Activated CD8-positive, alpha-beta memory T cell treated with anti-CD3 and anti-CD28 coated beads for 48 hours (primary cell): ENCODE measurements at regions not wholly inside any gene's neighbourhood (a gene's known extent, or its start where the extent isn't known, plus 50 kb on each side); places are given as distances from the start of the nearest gene placed in this dataset.
"Not testable (repeated sequence)": the region's sequence is repeated elsewhere in the genome, so short reads cannot be mapped to it uniquely, and the experiment has no call there.

Source experiments
- DNase-seq, 3 experiments: peaks; one replicate each; pipeline ENCODE4 v3.0.0-alpha.2; 2020; ENCODE audit warnings: low read depth in 2 of 3, low spot score in 2 of 3

DNA sequence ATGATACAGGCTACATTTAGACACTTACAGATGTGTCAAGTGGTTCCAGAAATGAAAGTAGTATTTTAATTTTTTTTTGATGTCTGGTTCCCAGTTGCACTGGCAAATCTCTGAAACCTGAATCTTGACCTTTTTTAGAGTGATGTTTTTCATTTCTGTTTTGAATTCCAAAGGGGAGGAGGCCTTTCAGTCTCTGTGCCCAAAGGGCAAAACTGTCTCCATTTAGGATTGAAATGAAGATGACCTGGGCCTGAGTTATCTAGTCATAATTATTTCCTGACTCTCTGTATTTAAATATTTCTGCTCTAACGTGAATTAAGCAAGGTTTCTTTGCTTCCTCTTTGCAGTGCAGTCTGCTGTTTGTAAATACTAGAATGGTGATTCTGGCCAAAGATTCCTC lies 252.9 kb upstream of the ZFP64 start:
- no peak for DNase-seq

DNA sequence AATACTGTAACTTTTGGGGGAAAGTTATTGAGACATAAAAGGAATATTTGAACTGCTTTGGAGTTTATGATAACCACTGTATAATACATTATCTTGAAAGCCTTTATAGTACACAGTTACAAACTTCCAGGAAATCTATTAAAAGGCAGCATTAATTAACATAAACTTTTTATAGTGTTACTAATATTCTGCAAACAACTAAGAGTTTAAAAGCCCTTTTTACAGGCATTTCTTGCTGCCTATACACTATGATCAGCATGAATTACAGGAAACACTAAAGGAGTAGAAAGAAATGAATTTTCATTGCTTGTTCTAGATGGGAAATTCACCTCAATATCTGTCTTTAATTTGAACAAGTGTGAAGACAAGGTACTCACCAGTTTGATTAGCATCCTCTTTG lies 252.3 kb upstream of the ZFP64 start:
- no peak for DNase-seq

DNA sequence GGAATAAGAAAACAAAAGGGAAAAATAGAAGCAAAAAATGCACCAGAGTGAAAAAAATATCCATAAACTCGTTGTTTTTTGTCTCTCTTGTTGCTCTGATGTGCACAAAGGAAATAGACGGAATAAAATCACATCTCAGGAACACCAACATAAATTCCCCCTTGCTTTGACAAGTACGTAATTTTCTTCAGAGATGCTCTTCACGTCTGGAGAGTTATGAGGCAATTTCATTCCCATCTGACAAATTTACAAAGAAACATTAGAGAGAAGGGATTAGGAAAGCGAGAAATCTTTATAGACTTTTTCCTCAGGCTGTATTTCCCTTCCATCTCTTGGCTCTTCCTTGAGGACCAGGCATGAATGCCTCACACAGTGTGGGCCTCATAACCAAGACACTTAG lies 250.1 kb upstream of the ZFP64 start:
- DNase-seq = no peak

DNA sequence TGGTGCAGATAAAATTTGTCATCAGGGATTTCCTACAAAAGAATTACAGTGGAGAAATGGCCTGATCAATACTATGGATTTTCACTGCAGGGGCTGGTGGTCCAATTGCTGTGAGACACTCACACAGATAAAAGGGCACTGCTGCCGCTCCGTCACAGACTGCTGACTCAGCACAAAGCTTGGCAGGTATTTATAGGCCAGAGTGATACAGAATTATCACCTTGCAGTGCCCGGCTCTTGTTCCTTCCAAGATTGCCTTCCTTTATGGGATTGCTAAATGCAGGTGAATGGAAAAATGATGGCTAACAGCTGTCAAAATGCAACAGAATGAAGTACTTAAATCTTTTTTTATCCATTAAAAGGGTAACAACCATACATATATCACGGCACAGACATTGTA lies 247.8 kb upstream of the ZFP64 start:
- no peak for DNase-seq

DNA sequence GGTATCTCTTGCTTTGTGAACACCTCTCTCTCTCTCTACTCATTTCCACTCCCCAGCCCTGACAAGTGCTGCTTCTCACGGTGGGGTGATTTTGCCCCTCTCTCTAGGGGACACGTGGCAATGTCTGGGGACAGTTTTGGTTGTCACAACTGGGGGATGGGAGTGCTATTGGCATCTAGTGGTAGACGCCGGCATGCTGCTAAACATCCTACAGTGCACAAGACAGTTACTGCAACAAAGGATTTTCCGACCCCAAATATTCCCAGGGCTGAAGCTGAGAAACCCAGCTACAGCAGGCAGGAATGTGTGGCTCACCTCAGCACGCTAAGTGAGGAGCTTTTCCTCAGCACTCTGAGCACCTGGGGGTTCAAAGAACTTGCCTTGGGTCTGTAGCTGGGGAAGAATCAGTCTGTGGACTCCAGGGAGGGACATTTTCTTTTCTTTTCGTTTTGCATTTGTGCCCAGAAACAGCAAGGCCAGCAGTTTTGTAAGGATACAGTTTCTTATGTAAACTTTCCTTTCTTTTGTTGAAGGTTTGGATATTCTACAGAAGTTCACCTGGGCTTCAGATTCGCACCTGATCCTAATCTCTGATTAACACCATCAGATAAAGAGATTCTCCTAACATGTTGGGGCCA lies 246.9 kb upstream of the ZFP64 start:
- no peak for DNase-seq

DNA sequence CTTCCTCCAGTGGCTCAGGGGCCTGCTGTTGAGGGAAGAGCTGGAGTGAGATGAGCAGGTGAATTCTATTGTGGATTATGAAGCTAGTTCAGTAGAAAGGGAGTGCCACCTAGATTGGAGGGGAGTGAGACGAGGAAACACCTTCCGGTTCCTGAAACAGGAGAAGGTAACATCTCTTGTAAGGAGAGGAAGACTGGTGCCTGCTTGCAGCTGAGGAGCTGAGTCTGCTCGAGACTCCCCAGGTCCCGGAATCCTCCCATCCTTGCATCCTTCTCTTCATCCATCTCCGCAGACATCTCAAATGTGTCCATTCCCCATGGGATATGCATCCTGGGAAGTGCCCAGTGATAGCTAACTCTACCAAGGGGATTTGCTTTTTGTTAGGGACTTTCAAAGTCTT lies 242.9 kb upstream of the ZFP64 start:
- DNase-seq = no peak

DNA sequence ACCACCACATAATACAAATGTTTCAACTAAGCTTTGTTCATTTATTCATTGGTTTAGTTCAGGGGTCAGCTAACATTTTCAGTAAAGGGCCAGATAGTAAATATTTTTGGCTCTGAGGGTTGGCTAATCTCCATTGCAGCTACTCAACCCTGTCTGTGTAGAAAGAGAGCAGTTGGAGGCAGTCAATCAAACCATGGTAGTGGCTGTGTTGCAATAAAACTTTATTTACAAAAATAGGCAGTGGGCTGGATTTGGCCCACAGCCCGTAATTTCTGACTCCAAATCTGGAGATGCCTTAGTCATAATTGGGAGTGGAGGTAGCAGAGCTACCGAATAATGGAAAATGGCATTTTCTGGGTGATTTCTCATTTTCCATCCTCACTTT lies 242.5 kb upstream of the ZFP64 start:
- DNase-seq = no peak

DNA sequence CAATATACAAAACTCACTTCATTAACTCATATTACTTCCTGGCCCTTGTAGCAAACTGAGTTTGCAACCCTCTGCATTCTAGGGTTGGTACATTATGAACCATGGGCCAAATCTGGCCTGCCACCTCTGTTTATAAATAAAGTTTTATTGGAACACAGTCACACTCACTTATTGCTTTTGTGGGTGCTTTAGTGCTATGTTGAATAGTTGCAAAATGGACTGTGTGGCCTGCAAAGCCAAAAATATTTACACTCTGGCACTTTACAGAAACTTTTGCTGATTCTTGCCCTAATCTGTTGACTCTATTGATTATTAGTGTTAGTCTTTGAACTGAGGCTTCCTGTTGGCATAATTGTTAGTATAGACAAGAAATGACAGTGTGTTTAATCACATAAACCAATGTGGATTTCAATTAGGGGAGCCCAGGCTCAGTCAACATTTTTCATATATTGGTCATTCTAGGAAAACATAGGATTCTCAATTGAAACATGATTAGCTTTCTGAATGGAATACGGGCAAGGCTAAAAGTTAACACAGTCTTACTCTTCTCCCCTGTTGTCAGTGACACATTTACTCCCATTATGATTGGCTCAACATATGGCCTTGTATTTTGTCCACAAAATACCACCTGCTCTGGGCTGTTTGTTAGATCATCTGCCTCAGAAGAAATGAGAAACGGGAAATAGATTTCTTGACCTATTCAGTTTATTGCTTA lies 241.9 kb upstream of the ZFP64 start:
- DNase-seq = no peak

DNA sequence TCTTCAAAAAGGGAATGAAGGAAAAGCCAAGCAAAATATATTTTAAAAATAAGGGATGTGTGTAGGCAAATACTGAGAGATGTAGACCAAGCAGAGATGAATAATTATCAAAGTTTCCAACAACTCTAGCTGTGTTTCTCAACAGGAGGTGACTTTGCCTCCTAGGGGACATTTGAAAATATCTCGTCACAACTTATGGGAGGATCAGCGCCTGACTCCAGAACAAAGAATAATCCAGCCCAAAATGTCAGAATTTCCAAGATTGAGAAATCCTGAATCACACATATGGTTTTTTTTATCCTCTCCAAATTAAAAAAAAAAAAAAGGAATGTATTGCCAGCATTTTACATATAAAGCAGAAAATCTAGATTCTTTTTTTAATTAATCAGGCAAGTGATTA lies 241.2 kb upstream of the ZFP64 start:
- DNase-seq = no peak

DNA sequence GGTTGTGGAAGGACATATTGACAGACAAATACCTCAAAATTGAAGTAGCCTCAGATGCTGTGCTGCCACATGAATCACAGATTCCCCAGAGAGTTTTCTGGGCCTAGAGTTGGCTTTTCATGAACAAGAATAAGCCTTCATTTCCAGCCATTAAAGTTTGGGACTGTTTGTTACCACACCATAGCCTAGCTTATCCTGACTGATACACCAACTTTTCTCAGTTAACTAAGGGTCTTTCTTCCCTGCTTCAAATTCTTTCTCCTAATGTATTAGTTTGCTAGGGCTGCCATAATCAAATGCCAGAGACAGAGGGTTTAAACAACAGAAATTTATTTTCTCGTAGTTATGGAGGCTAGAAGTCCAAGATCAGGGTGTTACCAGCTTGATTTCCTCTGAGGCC lies 237.4 kb upstream of the ZFP64 start:
- DNase-seq = no peak

DNA sequence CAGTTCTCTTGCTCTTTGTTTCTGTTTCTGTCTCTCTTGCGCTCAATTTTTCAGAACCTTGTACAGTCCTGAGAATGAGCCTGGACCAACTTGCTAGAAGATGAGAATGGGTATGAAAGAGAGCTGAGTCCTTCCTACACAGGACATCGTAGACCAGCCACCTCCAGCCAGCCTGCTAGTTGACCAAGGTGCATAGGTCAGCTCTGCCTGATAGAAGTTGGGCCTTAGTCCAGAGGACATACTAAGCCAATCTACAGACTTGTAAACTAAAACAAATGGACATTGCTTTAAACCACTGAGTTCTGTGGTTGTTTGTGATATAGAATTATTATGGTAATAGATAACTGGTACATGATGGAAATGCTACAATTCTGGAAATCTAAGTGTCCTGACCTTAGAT lies 236.4 kb upstream of the ZFP64 start:
- DNase-seq = no peak

DNA sequence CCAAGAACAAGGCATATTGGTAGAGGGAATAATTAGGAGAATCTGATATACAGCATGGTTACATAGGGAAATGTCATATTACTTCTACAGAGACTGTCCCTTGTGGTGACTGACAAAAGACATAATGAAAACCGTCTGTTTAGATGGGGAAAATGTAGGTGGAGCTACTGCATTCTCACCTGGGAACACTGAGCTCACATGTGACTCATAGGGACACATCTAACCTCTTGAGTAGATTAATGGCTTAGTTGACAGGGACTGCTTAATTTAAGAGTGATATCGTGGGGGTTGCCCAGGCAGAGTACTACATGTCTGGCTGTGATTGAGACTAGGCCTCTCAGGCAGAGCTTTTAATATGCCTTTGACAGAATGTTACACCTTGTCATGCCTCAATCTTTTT lies 235.3 kb upstream of the ZFP64 start:
- no peak for DNase-seq

DNA sequence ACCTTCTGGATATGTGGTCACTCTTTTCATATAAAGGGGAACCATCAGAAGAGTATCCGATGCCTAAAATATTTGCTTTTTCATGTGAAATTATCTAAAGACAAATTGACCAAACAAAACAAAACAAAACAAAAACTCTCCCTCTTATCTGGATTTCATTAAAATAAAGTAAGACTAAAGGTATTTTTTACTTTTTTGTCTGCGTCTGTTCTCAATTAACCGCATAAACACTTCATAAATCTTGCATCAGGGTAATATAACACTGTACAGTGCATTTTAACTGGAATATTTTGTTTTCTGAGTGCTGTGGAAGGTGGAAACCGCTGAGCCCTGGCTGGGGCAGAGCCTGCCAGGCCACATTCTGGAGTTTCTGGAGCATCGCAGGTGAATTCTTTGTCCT lies 234.1 kb upstream of the ZFP64 start:
- DNase-seq = no peak

DNA sequence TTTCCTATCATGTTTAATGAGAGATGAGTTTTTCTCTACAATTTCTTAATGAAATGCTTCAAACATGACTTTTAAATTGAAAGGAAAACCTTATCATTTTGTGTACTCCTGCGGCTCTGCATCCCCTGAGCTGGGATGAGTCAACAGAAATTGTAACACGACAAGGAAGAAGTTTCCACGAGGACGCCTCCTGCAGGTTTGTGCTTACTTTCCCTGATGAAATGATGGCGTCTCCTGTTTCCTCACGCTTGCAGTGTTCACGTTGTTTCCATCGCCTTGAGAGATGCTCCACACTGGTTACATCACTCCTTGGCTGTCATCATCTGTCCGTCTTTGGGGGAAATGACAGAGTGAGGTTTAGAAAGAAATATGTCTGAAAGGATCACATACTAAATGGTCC lies 233.7 kb upstream of the ZFP64 start:
- DNase-seq = no peak

DNA sequence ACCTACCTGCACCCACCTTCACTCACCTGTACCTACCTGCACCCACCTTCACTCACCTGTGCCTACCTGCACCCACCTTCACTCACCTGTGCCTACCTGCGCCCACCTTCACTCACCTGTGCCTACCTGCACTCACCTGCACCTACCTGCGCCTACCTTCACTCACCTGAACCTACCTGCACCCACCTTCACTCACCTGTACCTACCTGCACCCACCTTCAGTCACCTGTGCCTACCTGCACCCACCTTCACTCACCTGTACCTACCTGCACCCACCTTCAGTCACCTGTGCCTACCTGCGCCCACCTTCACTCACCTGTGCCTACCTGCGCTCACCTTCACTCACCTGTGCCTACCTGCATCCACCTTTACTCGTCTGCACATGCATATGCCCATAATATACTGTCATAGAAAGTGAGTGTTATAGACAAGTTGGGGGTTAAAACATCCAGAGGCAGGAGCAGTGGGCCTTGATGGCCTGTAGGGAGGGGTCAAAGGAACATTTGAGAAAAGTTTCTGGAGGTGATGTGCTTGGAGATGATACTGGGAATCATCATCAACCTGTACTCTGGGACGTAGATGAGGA lies 232.9 kb upstream of the ZFP64 start:
- not testable (repeated sequence) for DNase-seq

DNA sequence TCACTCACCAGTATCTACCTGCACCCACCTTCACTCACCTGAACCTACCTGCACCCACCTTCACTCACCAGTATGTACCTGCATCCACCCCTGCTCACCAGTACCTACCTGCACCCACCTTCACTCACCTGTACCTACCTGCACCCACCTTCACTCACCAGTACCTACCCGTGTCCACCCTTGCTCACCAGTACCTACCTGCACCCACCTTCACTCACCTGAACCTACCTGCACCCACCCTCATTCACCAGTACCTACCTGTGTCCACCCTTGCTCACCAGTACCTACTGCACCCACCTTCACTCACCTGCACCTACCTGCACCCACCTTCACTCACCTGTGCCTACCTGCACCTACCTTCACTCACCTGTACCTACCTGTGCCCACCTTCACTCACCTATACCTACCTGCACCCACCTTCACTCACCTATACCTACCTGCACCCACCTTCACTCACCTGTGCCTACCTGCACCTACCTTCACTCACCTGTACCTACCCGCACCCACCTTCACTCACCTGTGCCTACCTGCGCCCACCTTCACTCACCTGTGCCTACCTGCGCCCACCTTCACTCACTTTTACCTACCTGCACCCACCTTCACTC lies 232.1 kb upstream of the ZFP64 start:
- DNase-seq = not testable (repeated sequence)

DNA sequence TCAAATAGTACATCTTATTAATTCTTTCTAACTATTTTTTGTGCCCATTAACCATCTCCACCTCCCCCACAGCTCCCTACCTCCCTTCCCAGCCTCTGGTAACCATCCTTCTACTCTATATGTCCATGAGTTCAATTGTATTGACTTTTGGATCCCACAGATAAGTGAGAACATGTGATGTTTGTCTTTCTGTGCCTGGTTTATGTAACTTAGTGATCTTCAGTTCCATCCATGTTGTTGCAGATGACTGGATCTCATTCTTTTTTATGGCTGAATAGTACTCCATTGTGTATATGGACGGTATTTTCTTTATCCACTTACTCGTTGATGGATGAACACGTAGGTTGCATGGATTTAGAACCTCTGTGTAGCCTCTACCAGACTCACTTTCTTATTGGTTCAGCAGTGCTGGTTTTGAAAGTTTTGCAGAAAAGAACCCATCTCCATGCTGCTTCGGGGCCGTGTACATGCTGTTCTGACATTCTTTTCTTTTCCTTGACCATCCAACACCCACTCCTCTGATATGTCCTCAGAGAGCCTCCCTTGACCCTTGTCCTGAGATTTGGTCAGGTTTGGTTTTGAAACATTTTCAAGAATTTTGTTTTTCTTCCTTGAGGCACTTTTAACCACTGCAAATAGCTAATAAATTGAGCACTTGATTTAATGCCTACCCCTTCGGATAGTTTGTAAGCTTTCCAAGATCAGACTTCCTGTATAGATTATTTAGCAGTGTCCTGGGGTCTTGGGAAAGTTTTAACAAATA lies 231.2 kb upstream of the ZFP64 start:
- no peak for DNase-seq

DNA sequence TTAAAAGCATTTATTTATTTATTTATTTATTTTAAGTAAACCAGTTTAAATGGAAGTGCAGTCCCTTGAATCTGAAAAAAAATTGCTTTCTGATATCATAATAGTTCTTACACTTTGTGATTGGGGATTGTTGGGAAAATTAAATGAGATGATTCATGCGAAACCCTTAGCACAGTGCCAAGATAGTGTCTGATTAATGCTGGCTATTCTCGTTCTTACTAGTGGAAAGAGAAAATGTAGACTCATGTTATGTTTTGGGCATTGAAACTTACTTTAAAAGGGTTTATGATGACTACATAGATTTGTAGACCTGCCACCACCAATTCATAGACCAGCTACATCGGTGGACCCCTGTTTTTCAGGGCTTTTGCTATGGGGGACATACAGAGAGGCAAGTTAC lies 229.2 kb upstream of the ZFP64 start:
- DNase-seq = no peak

DNA sequence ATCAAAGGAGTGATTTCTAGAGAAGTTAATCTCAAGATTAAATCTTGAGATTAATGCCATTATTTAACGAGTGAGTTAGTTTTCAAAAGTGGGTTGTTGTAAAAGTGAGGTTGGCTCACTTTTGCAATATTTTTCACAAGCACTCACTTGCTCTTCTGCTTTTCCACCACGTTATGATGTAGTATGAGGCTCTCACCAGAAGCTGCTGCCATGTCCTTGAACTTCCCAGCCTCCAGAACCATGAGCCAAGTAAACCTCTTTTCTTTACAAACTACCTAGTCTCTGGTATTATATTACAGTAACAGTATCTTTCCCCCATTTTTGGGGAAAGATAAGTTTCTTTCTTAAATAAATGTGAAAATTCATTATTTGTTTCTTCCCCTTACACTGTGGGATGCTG lies 227.6 kb upstream of the ZFP64 start:
- DNase-seq = no peak

DNA sequence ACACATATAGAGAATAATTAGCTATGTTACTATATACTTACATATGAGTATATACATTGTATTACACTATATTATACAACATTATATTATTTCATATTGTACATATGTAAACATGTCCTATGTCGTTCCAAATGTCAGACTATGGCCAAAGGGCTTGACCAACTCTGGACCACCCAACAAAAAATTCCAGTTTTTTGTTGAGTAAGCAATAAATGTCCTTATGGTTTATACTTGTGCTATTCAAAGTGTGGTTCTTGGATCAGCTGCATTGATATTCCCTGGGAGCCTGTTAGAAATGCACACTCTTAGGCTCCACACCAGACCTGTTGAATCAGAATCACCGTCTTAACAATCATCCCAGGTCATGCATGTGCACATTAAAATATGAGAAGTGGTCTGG lies 225.4 kb upstream of the ZFP64 start:
- DNase-seq = no peak

DNA sequence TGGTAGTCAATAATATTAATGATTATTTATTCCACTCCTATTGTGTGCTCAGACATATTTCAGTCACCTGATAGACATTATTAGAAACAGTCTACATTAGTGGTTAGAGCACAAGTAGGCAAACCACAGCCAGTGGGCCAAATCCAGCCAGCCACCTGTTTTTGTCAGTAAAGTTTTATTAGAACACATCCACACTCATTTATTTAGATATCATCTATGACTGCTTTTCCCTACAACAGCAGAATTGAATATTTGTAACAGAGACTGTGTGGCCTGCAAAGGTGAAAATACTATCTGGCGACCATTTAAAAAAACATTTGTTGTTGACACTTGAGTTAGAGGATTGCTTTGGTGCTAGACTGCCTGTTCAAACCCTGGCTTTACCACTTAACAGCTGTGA lies 220.0 kb upstream of the ZFP64 start:
- DNase-seq = no peak

DNA sequence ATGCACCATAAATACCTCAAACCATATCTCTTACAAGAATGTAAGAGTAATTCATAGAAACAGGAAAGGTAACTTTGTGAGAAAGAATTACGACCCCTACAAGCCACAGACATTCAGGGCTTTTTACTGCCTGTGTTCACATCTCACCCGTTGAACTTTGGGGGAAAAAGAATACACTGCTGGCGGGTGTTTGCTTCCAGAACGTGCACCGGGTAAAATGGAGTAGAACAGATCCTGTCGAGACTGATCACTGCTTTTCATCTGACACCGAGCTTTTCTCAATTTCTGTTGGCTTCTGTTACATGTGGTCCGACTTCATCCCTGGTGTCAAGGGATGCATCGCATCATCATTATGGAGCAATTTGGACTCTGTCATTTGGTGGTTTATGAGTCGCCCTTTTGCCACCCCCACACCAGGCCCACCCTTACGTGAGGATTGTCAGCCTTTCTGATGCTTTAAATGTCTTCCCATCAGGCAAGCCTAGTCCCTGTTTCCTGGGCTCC lies 219.2 kb upstream of the ZFP64 start:
- DNase-seq = no peak
